Esophagus muscularis mucosa (tissue), 4 donors: ENCODE measurements at regions not wholly inside any gene's neighbourhood (a gene's known extent, or its start where the extent isn't known, plus 50 kb on each side); places are given as distances from the start of the nearest gene placed in this dataset.
A peak's percentile ranks its signal among the peaks of the same experiment; 100 is the strongest.

Experiments used
- DNase-seq: peaks from one replicate; pipeline ENCODE4 v3.0.0-alpha.2; 2017; ENCODE audit errors: extremely low spot score
- H3K27ac ChIP-seq, 4 donors: fragments of 200-600 bp; sonication (generic); replicated peaks in 1 of 4; 1 replicate in 3 of 4; 2 replicates in 1 of 4; pipeline ENCODE4 v1.5.1; 2016 to 2019; ENCODE audit warnings: mild to moderate bottlenecking in 1 of 4
- H3K27me3 ChIP-seq, 4 donors: fragments of 200-600 bp; sonication (generic); one replicate each; pipeline versions ENCODE4 v1.5.1 to v1.6.0; 2016 to 2019
- H3K36me3 ChIP-seq, 4 donors: fragments of 200-600 bp; sonication (generic); one replicate each; pipeline ENCODE4 v1.5.1; 2016 to 2019
- H3K4me1 ChIP-seq, 4 donors: fragments of 200-600 bp; sonication (generic); one replicate each; pipeline ENCODE4 v1.5.1; 2016 to 2019
- H3K4me3 ChIP-seq, 4 donors: fragments of 200-600 bp; sonication (generic); 1 replicate in 2 of 4; 2 replicates in 2 of 4; pipeline ENCODE4 v1.5.1; 2016 to 2019; ENCODE audit warnings: mild to moderate bottlenecking in 4 of 4, moderate library complexity in 1 of 4
- H3K9me3 ChIP-seq, 4 donors: fragments of 200-600 bp; sonication (generic); 1 replicate in 3 of 4; 2 replicates in 1 of 4; pipeline ENCODE4 v1.5.1; 2016 to 2019
- EP300 ChIP-seq: sonication (generic); formaldehyde crosslinking; IDR thresholded peaks from one replicate; pipeline ENCODE4 v1.6.1; 2017; ENCODE audit warnings: antibody characterized with exemption
- POLR2A ChIP-seq: fragments of 450-650 bp; IDR thresholded peaks from one replicate; pipeline ENCODE4 v1.6.1; 2017; ENCODE audit warnings: antibody characterized with exemption, moderate library complexity, mild to moderate bottlenecking, low read depth
- POLR2AphosphoS5 ChIP-seq, 2 donors: sonication (generic); formaldehyde crosslinking; IDR thresholded peaks; one replicate each; pipeline ENCODE4 v1.6.1; 2017; ENCODE audit warnings: antibody characterized with exemption in 2 of 2
- WGBS: methylation state at CpG from one replicate; pipeline ENCODE4 v1.1.5; 2018; 5-methylcytosine and 5-hydroxymethylcytosine counted together
- intact Hi-C: fragments of 100-400 bp; cut with DNase I; formaldehyde crosslinking; loops from one replicate; pipeline ENCODE4 v1.15.1; 2023
- TF ChIP-seq, protein P1 (sequence below), 3 experiments: fragments of 200-600 bp in 2 of 3; fragments of 450-650 bp in 1 of 3; sonication (generic) in 2 of 3; IDR thresholded peaks; one replicate each; pipeline ENCODE4 v1.5.1; 2017 to 2019; ENCODE audit warnings: antibody characterized with exemption in 3 of 3, mild to moderate bottlenecking in 2 of 3, moderate library complexity in 1 of 3

DNA sequence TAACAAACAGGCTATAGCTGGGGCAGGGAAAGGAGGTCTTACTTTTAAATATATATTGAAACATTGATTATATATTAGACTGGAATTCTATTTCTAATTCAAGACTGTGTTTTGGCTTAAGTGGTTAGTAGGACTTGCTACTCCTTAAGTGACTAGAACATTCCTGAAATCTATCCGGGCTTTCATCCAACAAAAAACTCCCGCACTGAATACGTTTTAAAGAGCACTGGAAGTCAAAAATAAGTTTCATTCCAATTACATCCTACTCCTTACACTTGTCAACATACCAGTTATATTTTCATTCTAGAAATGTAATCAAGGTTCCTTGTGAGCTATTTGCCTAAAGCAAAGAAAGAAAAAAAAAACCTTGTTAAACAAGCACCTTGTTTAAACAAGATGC, 204.6 kb downstream of the SP3 start:
- TF ChIP-seq POLR2AphosphoS5 (IDR thresholded peaks at IDR 0.05) (no peak), EP300 (no peak), POLR2A (no peak)
- TF ChIP-seq, protein P1, sequence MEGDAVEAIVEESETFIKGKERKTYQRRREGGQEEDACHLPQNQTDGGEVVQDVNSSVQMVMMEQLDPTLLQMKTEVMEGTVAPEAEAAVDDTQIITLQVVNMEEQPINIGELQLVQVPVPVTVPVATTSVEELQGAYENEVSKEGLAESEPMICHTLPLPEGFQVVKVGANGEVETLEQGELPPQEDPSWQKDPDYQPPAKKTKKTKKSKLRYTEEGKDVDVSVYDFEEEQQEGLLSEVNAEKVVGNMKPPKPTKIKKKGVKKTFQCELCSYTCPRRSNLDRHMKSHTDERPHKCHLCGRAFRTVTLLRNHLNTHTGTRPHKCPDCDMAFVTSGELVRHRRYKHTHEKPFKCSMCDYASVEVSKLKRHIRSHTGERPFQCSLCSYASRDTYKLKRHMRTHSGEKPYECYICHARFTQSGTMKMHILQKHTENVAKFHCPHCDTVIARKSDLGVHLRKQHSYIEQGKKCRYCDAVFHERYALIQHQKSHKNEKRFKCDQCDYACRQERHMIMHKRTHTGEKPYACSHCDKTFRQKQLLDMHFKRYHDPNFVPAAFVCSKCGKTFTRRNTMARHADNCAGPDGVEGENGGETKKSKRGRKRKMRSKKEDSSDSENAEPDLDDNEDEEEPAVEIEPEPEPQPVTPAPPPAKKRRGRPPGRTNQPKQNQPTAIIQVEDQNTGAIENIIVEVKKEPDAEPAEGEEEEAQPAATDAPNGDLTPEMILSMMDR (IDR thresholded peaks at IDR 0.05): no peak
- intact Hi-C loops: no loop called here
- WGBS: 36% methylated on average over 3 of the region's 3 CpGs
- Histone ChIP-seq H3K36me3 (no peaks in the 10 kb centered on the region), H3K4me3 (no peak overlapping the region), H3K4me1 (peaks cover 0 to 12% (median 9%) of the 10 kb centered on the region in 4 donors), H3K27me3 (no peaks in the 10 kb centered on the region), H3K9me3 (no peaks in the 10 kb centered on the region), H3K27ac (no peak overlapping the region)
- DNase-seq: no peak

DNA sequence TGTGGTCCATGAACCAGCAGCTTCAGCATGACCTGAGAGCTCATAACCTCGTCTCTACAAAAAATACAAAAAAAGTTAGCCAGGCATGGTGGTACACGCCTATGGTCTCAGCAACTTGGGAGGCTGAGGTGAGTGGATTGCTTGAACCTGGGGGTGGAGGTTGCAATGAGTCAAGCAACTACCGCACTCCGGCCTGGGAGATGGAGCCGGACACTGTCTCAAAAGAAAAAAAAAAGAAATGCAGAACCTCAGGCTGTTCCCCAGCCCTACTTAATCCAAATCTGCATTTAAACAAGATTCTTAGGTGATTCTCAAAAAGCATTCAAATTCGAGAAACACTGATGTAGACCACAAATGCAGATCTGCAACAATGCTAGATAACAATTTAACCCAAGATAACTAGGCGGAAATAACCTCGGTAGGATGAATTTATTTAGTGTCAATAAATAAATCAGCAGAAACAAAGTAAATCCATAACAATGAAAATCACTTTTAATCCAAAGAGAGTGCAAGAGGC, 203.5 kb downstream of the SP3 start:
- WGBS: 83% methylated on average over 8 of the region's 8 CpGs
- TF ChIP-seq POLR2AphosphoS5 (IDR thresholded peaks at IDR 0.05) (no peak), POLR2A (no peak), EP300 (no peak)
- TF ChIP-seq, protein P1 (IDR thresholded peaks at IDR 0.05): no peak
- H3K4me1 ChIP-seq: peaks cover 0 to 12% (median 9%) of the 10 kb centered on the region in 4 donors
- H3K27me3 ChIP-seq: no peaks in the 10 kb centered on the region
- intact Hi-C loops: no loop called here
- no peaks in the 10 kb centered on the region for H3K9me3 ChIP-seq
- no peak overlapping the region for H3K27ac ChIP-seq
- no peak overlapping the region for H3K4me3 ChIP-seq
- no peaks in the 10 kb centered on the region for H3K36me3 ChIP-seq
- peak; percentile 26 for DNase-seq

DNA sequence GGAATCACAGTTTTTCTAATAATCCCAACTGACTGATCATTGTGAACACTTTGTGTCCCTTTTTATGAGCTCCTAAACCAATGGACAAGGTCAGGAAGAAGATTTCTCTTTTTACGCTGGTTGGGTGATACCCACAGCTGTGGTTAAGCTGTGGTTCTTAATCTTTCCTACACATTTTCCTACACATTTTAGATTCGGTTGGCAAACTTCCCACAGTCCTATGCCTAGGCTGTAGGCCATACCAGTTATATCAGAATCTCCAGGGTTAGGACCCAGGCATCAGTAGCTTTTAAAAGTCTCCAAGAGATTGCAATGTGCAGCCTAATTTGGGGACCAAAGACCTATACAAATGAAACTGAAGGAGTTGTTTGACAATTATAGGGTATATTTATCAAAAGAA, 203.0 kb downstream of the SP3 start:
- TF ChIP-seq POLR2A: no peak
- TF ChIP-seq POLR2AphosphoS5 (IDR thresholded peaks at IDR 0.05): no peak
- TF ChIP-seq, protein P1 (IDR thresholded peaks at IDR 0.05): no peak
- TF ChIP-seq EP300: no peak
- H3K27me3 ChIP-seq: no peaks in the 10 kb centered on the region
- H3K36me3 ChIP-seq: no peaks in the 10 kb centered on the region
- DNase-seq: no peak
- no peak overlapping the region for H3K27ac ChIP-seq
- 58% methylated on average over 2 of the region's 2 CpGs for WGBS
- H3K4me1 ChIP-seq: peaks cover 0 to 12% (median 9%) of the 10 kb centered on the region in 4 donors
- intact Hi-C loops: no loop called here
- H3K4me3 ChIP-seq: no peak overlapping the region
- no peaks in the 10 kb centered on the region for H3K9me3 ChIP-seq

DNA sequence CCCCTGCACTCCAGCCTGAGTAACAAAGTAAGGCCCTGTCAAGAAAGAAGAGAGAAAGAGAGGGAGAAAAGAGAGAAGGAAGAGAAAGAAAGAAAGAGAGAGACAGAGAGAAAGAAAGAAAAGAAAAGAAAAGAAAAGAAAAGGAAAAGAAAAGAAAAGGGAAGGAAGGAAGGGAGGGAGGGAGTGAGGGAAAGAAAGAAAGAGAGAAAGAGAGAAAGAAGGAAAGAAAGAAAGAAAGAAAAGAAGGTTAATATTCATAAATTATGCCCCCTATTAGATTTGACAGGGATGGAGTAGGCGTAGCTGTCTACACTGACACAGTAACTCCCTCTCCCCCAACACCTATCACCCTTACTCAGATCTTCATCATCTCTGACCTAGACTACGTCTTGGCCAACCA, 202.3 kb downstream of the SP3 start:
- intact Hi-C loops: no loop called here
- H3K27me3 ChIP-seq: no peaks in the 10 kb centered on the region

More for the DNA sequence above, 202.3 kb downstream of the SP3 start:
- no peaks in the 10 kb centered on the region for H3K9me3 ChIP-seq
- no peak overlapping the region for H3K4me3 ChIP-seq
- no peak for TF ChIP-seq EP300
- no peak for TF ChIP-seq POLR2A
- TF ChIP-seq, protein P1 (IDR thresholded peaks at IDR 0.05): no peak
- no peak for TF ChIP-seq POLR2AphosphoS5 (IDR thresholded peaks at IDR 0.05)
- DNase-seq: no peak
- 97% methylated on average over 2 of the region's 2 CpGs for WGBS
- H3K4me1 ChIP-seq: peaks cover 0 to 12% (median 9%) of the 10 kb centered on the region in 4 donors
- H3K36me3 ChIP-seq: no peaks in the 10 kb centered on the region
- no peak overlapping the region for H3K27ac ChIP-seq
